ENCODE measurements at regions not wholly inside any gene's neighbourhood (a gene's known extent, or its start where the extent isn't known, plus 50 kb on each side); places are given as distances from the start of the nearest gene placed in this dataset.
"Not testable (repeated sequence)": the region's sequence is repeated elsewhere in the genome, so short reads cannot be mapped to it uniquely, and the experiment has no call there.

DNA sequence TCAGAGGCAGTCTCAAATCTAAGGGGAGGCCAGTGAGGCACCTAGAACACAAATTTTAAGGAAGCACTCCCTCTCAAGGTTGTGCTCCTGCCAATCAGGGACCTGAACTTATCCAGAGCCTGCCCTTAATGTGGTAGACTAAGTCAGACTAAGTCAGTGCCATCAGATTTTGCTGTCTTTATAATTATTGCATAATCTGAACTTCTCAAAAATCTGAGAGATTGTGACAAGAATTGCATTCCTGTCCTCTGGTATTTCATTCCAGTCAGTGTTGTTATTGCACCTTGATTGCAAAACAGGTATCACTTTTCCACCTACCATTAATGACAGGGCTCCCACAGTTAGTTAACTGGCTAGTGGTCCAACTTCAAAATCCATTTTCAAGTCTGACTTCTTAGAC lies 197.1 kb upstream of the HCN1 start:
- DNase-seq (ENCODE audit: low read depth): no peak
- no peak overlapping the region for H3K4me3 ChIP-seq (ENCODE audit: control insufficient read depth, low read depth, low read length)
- TF ChIP-seq, protein P1, sequence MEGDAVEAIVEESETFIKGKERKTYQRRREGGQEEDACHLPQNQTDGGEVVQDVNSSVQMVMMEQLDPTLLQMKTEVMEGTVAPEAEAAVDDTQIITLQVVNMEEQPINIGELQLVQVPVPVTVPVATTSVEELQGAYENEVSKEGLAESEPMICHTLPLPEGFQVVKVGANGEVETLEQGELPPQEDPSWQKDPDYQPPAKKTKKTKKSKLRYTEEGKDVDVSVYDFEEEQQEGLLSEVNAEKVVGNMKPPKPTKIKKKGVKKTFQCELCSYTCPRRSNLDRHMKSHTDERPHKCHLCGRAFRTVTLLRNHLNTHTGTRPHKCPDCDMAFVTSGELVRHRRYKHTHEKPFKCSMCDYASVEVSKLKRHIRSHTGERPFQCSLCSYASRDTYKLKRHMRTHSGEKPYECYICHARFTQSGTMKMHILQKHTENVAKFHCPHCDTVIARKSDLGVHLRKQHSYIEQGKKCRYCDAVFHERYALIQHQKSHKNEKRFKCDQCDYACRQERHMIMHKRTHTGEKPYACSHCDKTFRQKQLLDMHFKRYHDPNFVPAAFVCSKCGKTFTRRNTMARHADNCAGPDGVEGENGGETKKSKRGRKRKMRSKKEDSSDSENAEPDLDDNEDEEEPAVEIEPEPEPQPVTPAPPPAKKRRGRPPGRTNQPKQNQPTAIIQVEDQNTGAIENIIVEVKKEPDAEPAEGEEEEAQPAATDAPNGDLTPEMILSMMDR (IDR thresholded peaks at IDR 0.05; ENCODE audit: control insufficient read depth, insufficient read depth, low read depth, low read length, missing control alignments): no peak

DNA sequence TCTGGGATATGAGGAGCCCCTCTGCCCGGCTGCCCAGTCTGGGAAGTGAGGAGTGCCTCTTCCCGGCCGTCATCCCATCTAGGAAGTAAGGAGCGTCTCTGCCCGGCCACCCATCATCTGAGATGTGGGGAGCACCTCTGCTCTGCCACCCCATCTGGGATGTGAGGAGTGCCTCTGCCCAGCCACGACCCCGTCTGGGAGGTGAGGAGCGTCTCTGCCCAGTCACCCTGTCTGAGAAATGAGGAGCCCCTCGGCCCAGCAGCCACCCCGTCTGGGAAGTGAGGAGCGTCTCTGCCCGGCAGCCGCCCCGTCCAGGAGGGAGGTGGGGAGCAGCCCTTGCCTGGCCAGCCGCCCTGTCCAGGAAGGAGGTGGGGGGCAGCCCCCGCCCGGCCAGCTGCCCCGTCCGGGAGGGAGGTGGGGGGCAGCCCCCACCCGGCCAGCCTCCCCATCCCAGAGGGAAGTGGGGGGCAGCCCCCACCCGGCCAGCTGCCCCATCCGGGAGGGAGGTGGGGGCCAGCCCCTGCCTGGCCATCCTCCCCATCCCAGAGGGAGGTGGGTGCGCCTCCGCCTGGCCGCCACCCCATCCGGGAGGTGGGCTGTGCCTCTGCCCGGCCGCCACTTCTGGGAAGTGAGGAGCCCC lies 194.4 kb upstream of the HCN1 start:
- H3K4me3 ChIP-seq (ENCODE audit: control insufficient read depth, low read depth, low read length); DNase-seq (ENCODE audit: low read depth): not testable (repeated sequence)

GRCh38 chr5:45862763-45863162 lies 166.6 kb upstream of the HCN1 start:
- TF ChIP-seq, protein P1 (IDR thresholded peaks at IDR 0.05; ENCODE audit: control insufficient read depth, insufficient read depth, low read depth, low read length, missing control alignments): no peak
- no peak overlapping the region for H3K4me3 ChIP-seq (ENCODE audit: control insufficient read depth, low read depth, low read length)
- DNase-seq (ENCODE audit: low read depth): no peak

DNA sequence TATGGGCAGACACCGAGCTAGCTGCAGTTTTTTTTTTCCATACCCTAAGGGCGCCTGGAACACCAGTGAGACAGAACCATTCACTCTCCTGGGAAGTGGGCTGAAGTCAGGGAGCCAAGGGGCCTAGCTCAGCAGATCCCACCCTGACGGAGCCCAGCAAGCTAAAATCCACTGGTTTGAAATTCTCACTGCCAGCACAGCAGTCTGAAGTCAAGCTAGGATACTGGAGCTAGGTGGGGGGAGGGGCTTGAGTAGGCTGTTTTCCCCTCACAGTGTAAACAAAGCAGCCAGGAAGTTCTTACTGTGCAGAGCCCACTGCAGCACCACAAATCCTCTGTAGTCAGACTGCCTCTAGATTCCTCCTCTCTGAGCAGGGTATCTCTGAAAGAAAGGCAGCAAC lies 151.7 kb upstream of the HCN1 start:
- no peak overlapping the region for H3K4me3 ChIP-seq (ENCODE audit: control insufficient read depth, low read depth, low read length)
- TF ChIP-seq, protein P1 (IDR thresholded peaks at IDR 0.05; ENCODE audit: control insufficient read depth, insufficient read depth, low read depth, low read length, missing control alignments): no peak
- no peak for DNase-seq (ENCODE audit: low read depth)

GRCh38 chr5:45826055-45826454 lies 129.9 kb upstream of the HCN1 start:
- H3K4me3 ChIP-seq (ENCODE audit: control insufficient read depth, low read depth, low read length): no peak overlapping the region
- DNase-seq (ENCODE audit: low read depth): no peak
- TF ChIP-seq, protein P1 (IDR thresholded peaks at IDR 0.05; ENCODE audit: control insufficient read depth, insufficient read depth, low read depth, low read length, missing control alignments): no peak

DNA sequence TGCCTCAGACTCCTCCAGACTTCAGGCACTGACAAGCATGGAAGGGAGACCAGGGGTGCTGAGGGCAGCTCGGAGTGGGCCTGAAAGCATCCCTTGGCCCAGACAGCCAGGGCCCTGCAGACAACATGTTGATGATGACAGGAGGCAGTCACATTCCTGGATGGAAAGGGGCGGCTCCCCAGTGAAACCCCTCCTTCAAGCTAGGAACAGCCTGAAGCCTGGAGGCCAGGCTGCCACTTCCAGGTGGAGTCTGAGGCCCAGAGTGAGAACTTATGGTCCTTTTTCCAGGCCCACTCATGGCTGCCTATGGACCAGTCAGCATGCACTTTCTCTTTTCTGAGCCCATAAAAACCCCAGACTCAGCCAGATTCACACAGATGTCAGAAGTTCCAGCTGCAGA lies 104.2 kb upstream of the HCN1 start:
- DNase-seq (ENCODE audit: low read depth): no peak
- H3K4me3 ChIP-seq (ENCODE audit: control insufficient read depth, low read depth, low read length): no peak overlapping the region
- TF ChIP-seq, protein P1 (IDR thresholded peaks at IDR 0.05; ENCODE audit: control insufficient read depth, insufficient read depth, low read depth, low read length, missing control alignments): no peak

DNA sequence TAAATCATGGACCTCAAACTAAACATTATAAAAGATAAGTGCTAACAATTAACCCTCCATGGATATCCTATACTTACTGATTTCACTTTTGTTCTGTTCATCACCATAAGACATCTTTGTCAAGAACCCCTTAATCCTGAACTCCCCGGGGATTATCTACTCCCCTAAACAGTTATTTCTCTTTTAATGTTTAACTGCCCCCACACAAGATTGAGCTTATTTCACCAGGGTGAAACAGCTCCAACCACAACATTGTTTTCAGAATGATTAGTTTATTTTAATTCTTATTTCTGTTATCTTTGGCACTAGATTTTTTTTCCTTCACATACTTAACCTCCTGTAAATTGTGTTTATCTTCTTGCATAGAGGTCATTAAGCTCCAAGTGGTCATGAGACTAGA lies 103.2 kb upstream of the HCN1 start:
- DNase-seq (ENCODE audit: low read depth): no peak
- no peak overlapping the region for H3K4me3 ChIP-seq (ENCODE audit: control insufficient read depth, low read depth, low read length)
- TF ChIP-seq, protein P1 (IDR thresholded peaks at IDR 0.05; ENCODE audit: control insufficient read depth, insufficient read depth, low read depth, low read length, missing control alignments): no peak

All from AG09309 (cell line).